AG04450 (cell line): ENCODE measurements at regions not wholly inside any gene's neighbourhood (a gene's known extent, or its start where the extent isn't known, plus 50 kb on each side); places are given as distances from the start of the nearest gene placed in this dataset.
"Not testable (repeated sequence)": the region's sequence is repeated elsewhere in the genome, so short reads cannot be mapped to it uniquely, and the experiment has no call there.

Experiments
- CTCF ChIA-PET: fragments of 300-600, 350-600 bp; formaldehyde crosslinking; extraction: SDS; loops from one replicate; lab custom pipeline; 2022; ENCODE audit warnings: antibody characterized with exemption, inconsistent platforms; lab: Charles Lee
- POLR2A ChIA-PET: fragments of 350-600 bp; formaldehyde crosslinking; extraction: SDS; loops from one replicate; lab custom pipeline; 2021; ENCODE audit warnings: antibody characterized with exemption, inconsistent platforms; lab: Yijun Ruan, JAX
- DNase-seq: peaks from one replicate; pipeline ENCODE4 v3.0.0-alpha.2; 2011; ENCODE audit warnings: low read depth, low spot score
- H3K27ac ChIP-seq: one replicate; pipeline ENCODE4 v1.5.1; 2012; ENCODE audit warnings: low read depth, low read length, control low read depth
- H3K27me3 ChIP-seq: one replicate; pipeline ENCODE4 v1.6.0; 2012; ENCODE audit warnings: low read length; ENCODE audit not compliant: control insufficient read depth, insufficient read depth
- H3K4me3 ChIP-seq: 2 replicates; pipeline ENCODE4 v1.5.1; 2011; ENCODE audit warnings: mild to moderate bottlenecking, low read depth, low read length, control low read depth
- H3K9me3 ChIP-seq: 2 replicates; pipeline ENCODE4 v1.5.1; 2012; ENCODE audit warnings: low read length; ENCODE audit not compliant: control insufficient read depth, insufficient read depth
- CTCF ChIP-seq: IDR thresholded peaks from 2 replicates; pipeline ENCODE4 v1.5.1; 2011; ENCODE audit warnings: low read depth, low read length, control low read depth, inconsistent platforms

GRCh38 chr4:72935462-72935861 is 134.1 kb downstream of the COX18 start:
- H3K4me3 ChIP-seq, result no peak overlapping the region
- no peak for TF ChIP-seq CTCF
- CTCF ChIA-PET, result no interaction called here
- H3K9me3 ChIP-seq, result no peaks in the 10 kb centered on the region
- H3K27me3 ChIP-seq, result no peaks in the 10 kb centered on the region
- DNase-seq, result no peak
- POLR2A ChIA-PET, result no interaction called here
- H3K27ac ChIP-seq, result no peak overlapping the region

- CTCF ChIA-PET, result no interaction called here
Observed at GRCh38 chr4:72933029-72933428, 136.5 kb downstream of the COX18 start.

GRCh38 chr4:72931346-72931745 is 138.2 kb downstream of the COX18 start:
- H3K27ac ChIP-seq, result no peak overlapping the region
- ChIA-PET POLR2A (no interaction called here), CTCF (no interaction called here)

More at GRCh38 chr4:72933029-72933428, 136.5 kb downstream of the COX18 start:
- no peaks in the 10 kb centered on the region for H3K27me3 ChIP-seq
- POLR2A ChIA-PET, result no interaction called here
- DNase-seq, result no peak
- no peak overlapping the region for H3K4me3 ChIP-seq
- TF ChIP-seq CTCF, result no peak
- H3K9me3 ChIP-seq, result no peaks in the 10 kb centered on the region
- H3K27ac ChIP-seq, result no peak overlapping the region

GRCh38 chr4:72929596-72930274 is 139.8 kb downstream of the COX18 start:
- POLR2A ChIA-PET, DNase-seq, H3K27me3 ChIP-seq, H3K27ac ChIP-seq, H3K9me3 ChIP-seq, CTCF ChIA-PET, H3K4me3 ChIP-seq: not testable (repeated sequence)

More at GRCh38 chr4:72931346-72931745, 138.2 kb downstream of the COX18 start:
- H3K27me3 ChIP-seq, result no peaks in the 10 kb centered on the region
- DNase-seq, result no peak
- TF ChIP-seq CTCF, result no peak
- no peaks in the 10 kb centered on the region for H3K9me3 ChIP-seq
- no peak overlapping the region for H3K4me3 ChIP-seq

GRCh38 chr4:72924814-72925213 is 144.7 kb downstream of the COX18 start:
- no peaks in the 10 kb centered on the region for H3K27me3 ChIP-seq
- no peak overlapping the region for H3K4me3 ChIP-seq
- no peak overlapping the region for H3K27ac ChIP-seq
- DNase-seq, result no peak
- ChIA-PET POLR2A (no interaction called here), CTCF (no interaction called here)
- no peaks in the 10 kb centered on the region for H3K9me3 ChIP-seq
- TF ChIP-seq CTCF, result no peak
